OCI-LY7 (cell line): ENCODE measurements at regions not wholly inside any gene's neighbourhood (a gene's known extent, or its start where the extent isn't known, plus 50 kb on each side); places are given as distances from the start of the nearest gene placed in this dataset.
"Not testable (repeated sequence)": the region's sequence is repeated elsewhere in the genome, so short reads cannot be mapped to it uniquely, and the experiment has no call there.

Experiments
- BruUV-seq: library from RNA; stranded (reverse); fragments of 400-500 nt; replicated peaks from 2 replicates; lab custom pipeline; 2021; lab: Mats Ljungman, UMichigan
- CTCF ChIA-PET: fragments of 300-600 bp; sonication (Branson Sonifier 250); formaldehyde crosslinking; loops from one replicate; lab custom pipeline; 2022; ENCODE audit warnings: antibody characterized with exemption; ENCODE audit not compliant: unreplicated experiment; lab: Charles Lee
- POLR2A ChIA-PET: fragments of 300-600 bp; sonication (Branson Sonifier 250); formaldehyde crosslinking; loops from one replicate; lab custom pipeline; 2022; ENCODE audit warnings: antibody characterized with exemption; lab: Charles Lee
- DNase-seq: peaks from one replicate; pipeline ENCODE4 v3.0.0-alpha.2; 2015; ENCODE audit warnings: low spot score
- H2AFZ ChIP-seq: fragments of 200-600 bp; sonication (generic), shearing (Covaris generic); 2 replicates; pipeline ENCODE4 v1.6.1; 2014; ENCODE audit warnings: mild to moderate bottlenecking, antibody characterized with exemption, low read length, moderate library complexity
- H3K27ac ChIP-seq: fragments of 200-600 bp; sonication (generic); 2 replicates; pipeline ENCODE4 v1.5.1; 2014; ENCODE audit warnings: mixed run types, low read depth, mild to moderate bottlenecking, moderate library complexity, low read length, inconsistent platforms; ENCODE audit not compliant: poor library complexity, severe bottlenecking
- H3K36me3 ChIP-seq: fragments of 200-600 bp; sonication (generic); 2 replicates; pipeline ENCODE4 v1.6.1; 2014; ENCODE audit warnings: mild to moderate bottlenecking, antibody characterized with exemption, low read length, moderate library complexity, mixed read lengths; ENCODE audit not compliant: insufficient read depth
- H3K4me1 ChIP-seq: fragments of 200-600 bp; sonication (generic); 2 replicates; pipeline ENCODE4 v1.5.1; 2014; ENCODE audit warnings: mild to moderate bottlenecking, low read length; ENCODE audit not compliant: insufficient read depth, poor library complexity, severe bottlenecking
- H3K4me2 ChIP-seq: fragments of 200-600 bp; sonication (generic); 2 replicates; pipeline ENCODE4 v1.6.1; 2014; ENCODE audit warnings: mild to moderate bottlenecking, low read length
- H3K4me3 ChIP-seq: fragments of 200-600 bp; sonication (generic); 2 replicates; pipeline ENCODE4 v1.5.1; 2014; ENCODE audit warnings: mild to moderate bottlenecking, low read depth, low read length; ENCODE audit not compliant: poor library complexity, severe bottlenecking
- H3K79me2 ChIP-seq: fragments of 200-600 bp; sonication (generic); 2 replicates; pipeline ENCODE4 v1.6.1; 2016; ENCODE audit warnings: low read depth, mild to moderate bottlenecking, low read length, moderate library complexity, mixed read lengths; ENCODE audit not compliant: insufficient read depth
- H3K9me2 ChIP-seq: fragments of 200-600 bp; sonication (generic); 2 replicates; pipeline ENCODE4 v1.6.1; 2016; ENCODE audit warnings: mild to moderate bottlenecking, low read length, mixed read lengths; ENCODE audit not compliant: insufficient read depth
- H3K9me3 ChIP-seq: fragments of 200-600 bp; sonication (generic); 2 replicates; pipeline ENCODE4 v1.6.1; 2014; ENCODE audit warnings: mild to moderate bottlenecking, mixed run types, low read length, mixed read lengths
- H4K20me1 ChIP-seq: fragments of 200-600 bp; sonication (generic); 2 replicates; pipeline ENCODE4 v1.6.1; 2014; ENCODE audit warnings: mild to moderate bottlenecking, antibody characterized with exemption, low read length, moderate library complexity, mixed read lengths; ENCODE audit not compliant: insufficient read depth
- EZH2phosphoT487 ChIP-seq: fragments of 200-600 bp; sonication (generic); IDR thresholded peaks from 2 replicates; pipeline ENCODE4 v1.6.1; 2018; ENCODE audit warnings: low read depth, borderline replicate concordance, mild to moderate bottlenecking, mixed run types, antibody characterized with exemption, low read length, moderate library complexity, mixed read lengths
- intact Hi-C: fragments of 100-400 bp; cut with micrococcal nuclease; formaldehyde crosslinking; loops from one replicate; pipeline ENCODE4 v1.10.0; 2022; ENCODE audit not compliant: unreplicated experiment
- TF ChIP-seq, protein P1 (sequence below): fragments of 200-600 bp; sonication (generic); conservative IDR thresholded peaks from 2 replicates; pipeline ENCODE4 v1.5.1; 2014; ENCODE audit warnings: mild to moderate bottlenecking, antibody characterized with exemption, low read length, moderate library complexity, mixed read lengths

DNA sequence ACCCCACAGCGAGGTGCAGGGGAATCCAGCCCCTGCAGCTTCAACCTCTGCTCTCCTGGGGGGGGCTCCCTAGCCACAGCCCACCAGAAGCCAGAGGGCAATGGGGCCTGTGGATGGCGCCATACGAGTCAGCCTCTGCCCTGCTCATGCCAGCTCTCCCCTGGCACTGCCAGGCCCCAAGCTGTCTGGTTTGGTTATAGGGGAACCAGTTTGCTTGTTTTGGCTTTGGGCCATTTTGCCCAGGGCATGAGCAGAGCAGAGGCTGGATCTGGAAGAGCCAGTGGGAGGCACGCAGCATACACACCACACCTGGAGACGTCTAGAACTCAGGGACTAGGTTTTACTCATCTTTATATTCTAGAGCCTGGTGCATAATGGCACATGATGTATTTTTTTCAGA is 66.7 kb upstream of the SLC22A16 start:
- no TSS peak for BruUV-seq
- intact Hi-C loops: no loop called here
- no peak overlapping the region for H3K4me2 ChIP-seq

DNA sequence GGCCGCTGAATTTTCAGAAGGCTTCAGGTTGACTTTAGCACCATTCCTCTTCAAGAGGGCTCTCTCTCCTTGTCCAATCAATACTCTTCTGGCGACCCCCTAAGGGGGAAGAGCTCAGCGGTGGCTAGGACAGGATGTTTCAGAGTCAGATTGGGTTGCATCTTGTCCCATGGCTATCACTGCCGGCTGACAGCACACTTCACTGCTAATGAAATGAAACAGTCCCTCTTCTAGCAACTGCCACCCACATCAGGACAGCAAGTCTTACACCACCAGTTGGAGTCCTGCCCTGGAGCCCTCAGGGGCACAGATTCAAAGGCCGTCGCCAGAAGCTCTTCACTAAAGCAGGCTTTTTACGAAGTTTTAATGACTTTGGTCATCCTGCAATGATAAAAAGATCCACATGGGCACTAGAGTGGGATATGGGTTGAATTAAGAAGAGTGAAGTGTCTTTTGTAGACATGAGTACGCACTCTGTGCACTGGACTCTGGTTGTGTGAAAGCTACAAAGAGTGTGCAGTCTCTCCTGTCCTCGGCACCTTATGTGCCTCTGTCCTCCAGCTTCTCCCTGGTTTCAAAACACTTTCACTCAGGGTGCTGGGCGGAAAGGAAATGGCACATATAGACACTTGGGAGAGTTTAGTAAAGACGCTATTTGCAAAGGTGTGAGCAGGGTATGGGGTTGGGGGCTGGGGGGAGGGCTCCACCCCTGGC is 66.1 kb upstream of the SLC22A16 start:
- DNase-seq: no peak
- no peaks in the 10 kb centered on the region for H3K9me3 ChIP-seq
- no peak overlapping the region for H3K4me3 ChIP-seq
- no peaks in the 10 kb centered on the region for H3K9me2 ChIP-seq
- no peak overlapping the region for H3K27ac ChIP-seq
- H2AFZ ChIP-seq: no peak overlapping the region
- intact Hi-C loops: no loop called here
- ChIA-PET POLR2A (no interaction called here), CTCF (no interaction called here)
- H3K4me2 ChIP-seq: no peak overlapping the region
- H3K79me2 ChIP-seq: no peaks in the 10 kb centered on the region
- no peaks in the 10 kb centered on the region for H3K36me3 ChIP-seq
- H4K20me1 ChIP-seq: no peaks in the 10 kb centered on the region
- TF ChIP-seq, protein P1, sequence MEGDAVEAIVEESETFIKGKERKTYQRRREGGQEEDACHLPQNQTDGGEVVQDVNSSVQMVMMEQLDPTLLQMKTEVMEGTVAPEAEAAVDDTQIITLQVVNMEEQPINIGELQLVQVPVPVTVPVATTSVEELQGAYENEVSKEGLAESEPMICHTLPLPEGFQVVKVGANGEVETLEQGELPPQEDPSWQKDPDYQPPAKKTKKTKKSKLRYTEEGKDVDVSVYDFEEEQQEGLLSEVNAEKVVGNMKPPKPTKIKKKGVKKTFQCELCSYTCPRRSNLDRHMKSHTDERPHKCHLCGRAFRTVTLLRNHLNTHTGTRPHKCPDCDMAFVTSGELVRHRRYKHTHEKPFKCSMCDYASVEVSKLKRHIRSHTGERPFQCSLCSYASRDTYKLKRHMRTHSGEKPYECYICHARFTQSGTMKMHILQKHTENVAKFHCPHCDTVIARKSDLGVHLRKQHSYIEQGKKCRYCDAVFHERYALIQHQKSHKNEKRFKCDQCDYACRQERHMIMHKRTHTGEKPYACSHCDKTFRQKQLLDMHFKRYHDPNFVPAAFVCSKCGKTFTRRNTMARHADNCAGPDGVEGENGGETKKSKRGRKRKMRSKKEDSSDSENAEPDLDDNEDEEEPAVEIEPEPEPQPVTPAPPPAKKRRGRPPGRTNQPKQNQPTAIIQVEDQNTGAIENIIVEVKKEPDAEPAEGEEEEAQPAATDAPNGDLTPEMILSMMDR: no peak
- no peak for TF ChIP-seq EZH2phosphoT487
- BruUV-seq: no TSS peak
- H3K4me1 ChIP-seq: no peaks in the 10 kb centered on the region

More for the DNA sequence above, 66.7 kb upstream of the SLC22A16 start:
- Histone ChIP-seq H3K79me2 (no peaks in the 10 kb centered on the region), H3K4me1 (no peaks in the 10 kb centered on the region), H3K9me2 (no peaks in the 10 kb centered on the region), H3K27ac (no peak overlapping the region), H2AFZ (no peak overlapping the region), H3K9me3 (no peaks in the 10 kb centered on the region), H3K36me3 (no peaks in the 10 kb centered on the region), H3K4me3 (no peak overlapping the region), H4K20me1 (no peaks in the 10 kb centered on the region)
- TF ChIP-seq, protein P1: no peak
- no peak for TF ChIP-seq EZH2phosphoT487
- no peak for DNase-seq
- POLR2A ChIA-PET: no interaction called here
- CTCF ChIA-PET: no interaction called here

DNA sequence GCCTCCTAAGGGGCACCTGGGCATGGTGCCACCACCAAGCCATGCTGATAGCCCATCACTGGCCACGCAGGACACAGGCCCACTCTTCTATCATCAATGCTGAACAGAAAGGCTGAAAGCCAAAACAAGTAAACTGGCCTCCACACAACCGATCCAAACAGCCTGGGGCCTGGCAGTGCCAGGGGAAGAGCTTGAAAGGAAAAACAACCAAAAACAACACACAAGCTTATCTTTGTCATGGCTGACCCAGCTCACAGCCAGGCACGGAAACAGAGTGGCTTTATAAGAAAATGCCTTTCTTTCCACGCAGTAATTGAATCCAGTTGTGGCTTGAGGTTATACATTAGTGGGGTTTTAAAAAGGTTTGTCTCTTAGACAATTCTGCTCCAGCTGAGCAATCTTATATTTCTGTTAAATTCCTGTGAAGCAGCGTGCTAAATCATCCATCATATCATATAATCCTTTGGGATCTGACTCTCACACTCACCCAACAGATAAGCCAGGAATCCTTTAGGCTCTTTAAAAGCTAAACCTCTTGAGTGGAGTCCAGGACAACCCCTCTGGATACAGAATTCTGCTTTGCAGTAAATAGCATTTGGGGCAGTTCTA is 65.4 kb upstream of the SLC22A16 start:
- H3K27ac ChIP-seq: no peak overlapping the region
- no peak overlapping the region for H3K4me2 ChIP-seq
- no peaks in the 10 kb centered on the region for H3K79me2 ChIP-seq
- no peak overlapping the region for H2AFZ ChIP-seq
- no peak overlapping the region for H3K4me3 ChIP-seq
- H4K20me1 ChIP-seq: no peaks in the 10 kb centered on the region
- H3K36me3 ChIP-seq: no peaks in the 10 kb centered on the region
- no peaks in the 10 kb centered on the region for H3K9me2 ChIP-seq
- no peak for DNase-seq
- POLR2A ChIA-PET: no interaction called here
- no TSS peak for BruUV-seq
- no peak for TF ChIP-seq EZH2phosphoT487
- TF ChIP-seq, protein P1: no peak
- CTCF ChIA-PET: interaction anchor here (0.5 kb wide), 1 partner anchor 400 kb away, joined by 6 read pairs; no protein-coding TSS in a partner anchor
- no peaks in the 10 kb centered on the region for H3K9me3 ChIP-seq
- no peaks in the 10 kb centered on the region for H3K4me1 ChIP-seq
- intact Hi-C loops: no loop called here

DNA sequence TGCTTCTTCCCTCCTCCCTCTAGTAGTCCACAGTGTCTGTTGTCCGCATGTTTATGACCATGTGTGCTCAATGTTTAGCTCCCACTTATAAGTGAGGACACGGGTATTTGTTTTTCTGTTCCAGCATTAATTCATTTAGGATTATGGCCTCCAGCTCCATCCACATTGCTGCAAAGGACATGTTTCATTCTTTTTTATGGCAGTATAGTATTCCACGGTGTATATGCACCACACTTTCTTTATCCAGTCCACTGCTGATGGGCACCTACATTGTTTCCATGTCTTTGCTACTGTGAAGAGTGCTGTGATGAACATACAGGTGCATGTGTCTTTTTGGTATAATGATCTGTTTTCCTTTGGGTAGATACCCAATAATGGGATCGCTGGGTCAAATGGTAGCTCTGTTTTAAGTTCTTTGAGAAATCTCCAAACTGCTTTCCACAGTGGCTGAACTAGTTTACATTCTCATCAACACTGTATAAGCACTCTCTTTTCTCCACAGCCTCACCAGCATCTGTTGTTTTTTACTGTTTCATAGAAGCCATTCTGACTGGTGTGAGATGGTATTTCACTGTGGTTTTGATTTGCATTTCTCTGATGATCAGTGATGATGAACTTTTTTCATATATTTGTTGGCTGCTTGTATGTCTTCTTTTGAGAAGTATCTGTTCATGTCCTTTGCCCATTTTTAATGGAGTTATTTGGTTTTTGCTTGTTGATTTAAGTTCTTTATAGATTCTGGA is 63.0 kb upstream of the SLC22A16 start:
- H3K9me2 ChIP-seq, BruUV-seq, H3K4me3 ChIP-seq, H3K9me3 ChIP-seq, H3K36me3 ChIP-seq, CTCF ChIA-PET, H3K4me1 ChIP-seq, H2AFZ ChIP-seq, DNase-seq, H3K4me2 ChIP-seq, H3K27ac ChIP-seq, intact Hi-C loops, H4K20me1 ChIP-seq, H3K79me2 ChIP-seq: not testable (repeated sequence)
- POLR2A ChIA-PET: interaction anchor here (0.7 kb wide), 1 partner anchor 13 kb away, joined by 7 read pairs; no protein-coding TSS in a partner anchor
